ENCODE measurements at regions not wholly inside any gene's neighbourhood (a gene's known extent, or its start where the extent isn't known, plus 50 kb on each side); places are given as distances from the start of the nearest gene placed in this dataset.

DNA sequence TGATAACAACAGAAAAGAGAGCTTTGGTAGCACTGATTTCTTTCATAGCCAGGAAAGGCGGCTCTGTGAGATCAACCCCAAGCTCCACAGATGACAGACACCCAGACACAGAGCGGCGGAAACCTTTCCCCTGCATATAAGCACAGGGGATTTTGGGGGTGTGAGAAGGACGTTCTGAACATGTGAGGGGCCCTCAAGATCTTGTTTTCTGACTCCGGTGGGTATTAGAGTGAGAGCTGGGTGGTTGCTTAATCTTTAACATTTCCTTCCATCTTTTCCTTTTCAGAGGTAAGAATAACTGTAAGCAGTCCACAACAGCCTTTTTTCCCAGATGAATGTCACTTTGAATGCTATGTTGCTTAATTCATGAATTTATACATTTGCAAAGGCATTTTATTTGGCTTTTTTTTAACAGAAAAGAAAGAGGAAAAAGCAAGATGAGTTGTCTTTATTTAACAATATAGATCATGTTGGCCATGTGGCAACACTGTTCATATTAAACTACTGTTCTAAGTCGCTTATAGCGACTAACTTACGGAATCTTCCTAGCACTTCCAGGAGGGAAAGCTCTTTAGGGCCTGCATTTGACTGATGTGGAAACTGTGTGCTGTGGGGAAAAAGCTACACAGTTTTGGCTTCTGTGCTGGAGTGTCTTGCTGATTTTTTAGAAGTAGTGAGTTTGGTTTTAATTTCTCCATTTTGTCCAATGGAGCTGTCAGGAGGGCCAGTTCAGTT lies 80.5 kb upstream of the NAA20 start:
- TF ChIP-seq CTCF (conservative IDR thresholded peaks at IDR 0.05 in 1 of 2, IDR thresholded peaks at IDR 0.05 in 1 of 2; ENCODE audit: low read depth in 1 of 2, low read length in 2 of 2): no peak
- TF ChIP-seq EZH2 (IDR thresholded peaks at IDR 0.05; ENCODE audit: low read length, missing control alignments): no peak
